ENCODE measurements at regions not wholly inside any gene's neighbourhood (a gene's known extent, or its start where the extent isn't known, plus 50 kb on each side); places are given as distances from the start of the nearest gene placed in this dataset.

GRCh38 chr14:66365388-66365787 lies 120.8 kb upstream of the CCDC196 start:
- no peaks in the 10 kb centered on the region for H3K4me1 ChIP-seq
- no peak for DNase-seq
- no peak overlapping the region for H3K27ac ChIP-seq
- TF ChIP-seq CTCF (IDR thresholded peaks at IDR 0.05 in 8 of 11, conservative IDR thresholded peaks at IDR 0.05 in 3 of 11): no peak
- no peak for TF ChIP-seq POLR2AphosphoS5 (IDR thresholded peaks at IDR 0.05)
- no peak for TF ChIP-seq POLR2A (IDR thresholded peaks at IDR 0.05)
- 85 to 97% (median 96%) methylated on average over 4 of the region's 4 CpGs for WGBS, 5 donors
- H3K4me3 ChIP-seq: no peak overlapping the region
- intact Hi-C loops (cut with DNase I; ENCODE audit: low total_unique reads): no loop called here
- no peaks in the 10 kb centered on the region for H3K9me3 ChIP-seq
- H3K27me3 ChIP-seq (replicated peaks in 1 of 7): no peaks in the 10 kb centered on the region
- H3K36me3 ChIP-seq: no peaks in the 10 kb centered on the region

DNA sequence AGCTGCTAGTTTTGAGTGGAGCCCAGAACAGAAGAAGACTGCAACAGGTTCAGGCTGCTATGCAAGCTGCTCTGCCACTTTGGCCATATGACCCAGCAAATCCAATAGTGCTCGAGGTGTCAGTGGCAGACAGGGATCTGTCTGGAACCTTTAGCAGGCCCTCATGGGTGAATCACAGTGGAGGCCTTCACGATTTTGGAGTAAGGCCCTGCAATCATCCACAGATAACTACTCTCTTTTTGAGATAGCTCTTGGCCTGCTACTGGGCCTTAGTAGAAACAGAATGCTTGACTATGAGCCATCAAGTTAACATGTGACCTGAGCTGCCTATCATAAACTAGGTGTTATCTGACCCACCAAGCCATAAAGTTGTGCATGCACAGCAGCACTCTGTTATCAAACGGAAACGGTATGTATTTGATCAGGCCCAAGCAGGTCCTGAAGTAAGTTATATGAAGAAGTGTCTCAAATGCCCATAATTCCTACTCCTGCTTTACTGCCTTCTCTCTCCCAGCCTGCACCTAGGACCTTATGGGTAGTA lies 116.9 kb upstream of the CCDC196 start:
- no peak overlapping the region for H3K27ac ChIP-seq
- H3K4me3 ChIP-seq: no peak overlapping the region
- H3K4me1 ChIP-seq: no peaks in the 10 kb centered on the region
- H3K36me3 ChIP-seq: no peaks in the 10 kb centered on the region
- no peaks in the 10 kb centered on the region for H3K27me3 ChIP-seq (replicated peaks in 1 of 7)
- WGBS, 5 donors: 67 to 95% (median 88%) methylated on average over 4 of the region's 4 CpGs
- no peak for TF ChIP-seq POLR2AphosphoS5 (IDR thresholded peaks at IDR 0.05)
- no peak for TF ChIP-seq POLR2A (IDR thresholded peaks at IDR 0.05)
- TF ChIP-seq CTCF (IDR thresholded peaks at IDR 0.05 in 8 of 11, conservative IDR thresholded peaks at IDR 0.05 in 3 of 11): no peak
- intact Hi-C loops (cut with DNase I; ENCODE audit: low total_unique reads): no loop called here
- no peaks in the 10 kb centered on the region for H3K9me3 ChIP-seq
- DNase-seq: no peak

DNA sequence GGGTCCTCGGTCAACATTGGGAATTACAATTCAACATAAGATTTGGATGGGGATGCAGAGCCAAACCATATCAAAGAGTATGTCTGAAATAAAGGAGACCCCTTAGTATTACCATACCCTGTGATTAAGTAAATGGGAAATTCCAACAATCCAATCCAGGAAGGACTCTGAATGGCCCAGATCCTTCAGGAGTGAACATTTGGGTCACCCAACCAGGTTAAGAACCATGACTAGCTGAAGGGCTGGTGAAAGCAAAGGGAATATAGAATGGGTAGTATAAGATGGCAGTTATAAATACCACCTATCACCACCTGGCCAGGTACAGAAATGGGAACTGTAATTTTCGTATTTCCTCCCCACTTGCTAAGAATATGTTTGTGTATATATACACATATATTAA lies 114.4 kb upstream of the CCDC196 start:
- DNase-seq: no peak
- H3K4me3 ChIP-seq: no peak overlapping the region
- no peaks in the 10 kb centered on the region for H3K4me1 ChIP-seq
- TF ChIP-seq CTCF (IDR thresholded peaks at IDR 0.05 in 8 of 11, conservative IDR thresholded peaks at IDR 0.05 in 3 of 11) (no peak), POLR2A (IDR thresholded peaks at IDR 0.05) (no peak), POLR2AphosphoS5 (IDR thresholded peaks at IDR 0.05) (no peak)
- 50 to 92% (median 72%) methylated on average over 2 of the region's 2 CpGs for WGBS, 5 donors
- H3K9me3 ChIP-seq: no peaks in the 10 kb centered on the region
- no peak overlapping the region for H3K27ac ChIP-seq
- H3K36me3 ChIP-seq: no peaks in the 10 kb centered on the region
- H3K27me3 ChIP-seq (replicated peaks in 1 of 7): no peaks in the 10 kb centered on the region
- intact Hi-C loops (cut with DNase I; ENCODE audit: low total_unique reads): no loop called here

- intact Hi-C loops (cut with DNase I; ENCODE audit: low total_unique reads): no loop called here
- no peaks in the 10 kb centered on the region for H3K9me3 ChIP-seq
- H3K27ac ChIP-seq: no peak overlapping the region
- DNase-seq: no peak
- no peak overlapping the region for H3K4me3 ChIP-seq
- no peaks in the 10 kb centered on the region for H3K27me3 ChIP-seq (replicated peaks in 1 of 7)
- no peak for TF ChIP-seq POLR2AphosphoS5 (IDR thresholded peaks at IDR 0.05)
- no peak for TF ChIP-seq CTCF (IDR thresholded peaks at IDR 0.05 in 8 of 11, conservative IDR thresholded peaks at IDR 0.05 in 3 of 11)
- no peak for TF ChIP-seq POLR2A (IDR thresholded peaks at IDR 0.05)
- H3K4me1 ChIP-seq: peaks cover 0 to 9% (median 0%) of the 10 kb centered on the region in 6 donors
- 69 to 80% (median 72%) methylated on average over 5 of the region's 5 CpGs for WGBS, 5 donors
- H3K36me3 ChIP-seq: no peaks in the 10 kb centered on the region
These were observed 110.9 kb upstream of the CCDC196 start for GRCh38 chr14:66375046-66375964.
